B cell (primary cell): ENCODE measurements at regions not wholly inside any gene's neighbourhood (a gene's known extent, or its start where the extent isn't known, plus 50 kb on each side); places are given as distances from the start of the nearest gene placed in this dataset.
"Not testable (repeated sequence)": the region's sequence is repeated elsewhere in the genome, so short reads cannot be mapped to it uniquely, and the experiment has no call there.

Experiments used
- ATAC-seq: fragments of 200-7000 bp; cut with Tn5 transposase; one replicate; pipeline ENCODE4 v1.10.0; 2021; ENCODE audit warnings: low read depth, mild to moderate bottlenecking, moderate number of reproducible peaks, moderate library complexity
- CTCF ChIA-PET: fragments of 350-600 bp; sonication (Branson Sonifier 250); formaldehyde crosslinking; loops from one replicate; lab custom pipeline; 2021; ENCODE audit warnings: antibody characterized with exemption, inconsistent platforms; lab: Charles Lee
- POLR2A ChIA-PET: fragments of 350-600 bp; sonication (Branson Sonifier 250); formaldehyde crosslinking; loops from one replicate; lab custom pipeline; 2021; ENCODE audit warnings: antibody characterized with exemption; lab: Charles Lee
- DNase-seq: peaks from one replicate; pipeline ENCODE4 v3.0.0; 2013
- H2AFZ ChIP-seq: 2 replicates; pipeline ENCODE4 v1.6.1; 2012; ENCODE audit warnings: mild to moderate bottlenecking, low read depth, low read length; ENCODE audit not compliant: insufficient read depth, poor library complexity, severe bottlenecking
- H3K27ac ChIP-seq, 2 donors: 1 replicate in 1 of 2; 2 replicates in 1 of 2; pipeline ENCODE4 v1.5.1; 2012 to 2013; ENCODE audit warnings: low read length in 2 of 2, mild to moderate bottlenecking in 2 of 2, moderate library complexity in 1 of 2
- H3K27me3 ChIP-seq, 4 experiments: fragments of 200-600 bp in 1 of 4; sonication (generic) in 1 of 4; replicated peaks in 1 of 4; 1 replicate in 2 of 4; 2 replicates in 2 of 4; pipeline versions ENCODE4 v1.6.1 to v1.7.0; 2013 to 2016; ENCODE audit warnings: low read length in 3 of 4, mild to moderate bottlenecking in 2 of 4, mixed read lengths in 1 of 4, moderate library complexity in 1 of 4; ENCODE audit not compliant: insufficient read depth in 4 of 4, control insufficient read depth in 3 of 4; ENCODE audit errors: control extremely low read depth in 1 of 4
- H3K36me3 ChIP-seq, 2 experiments: replicated peaks in 1 of 2; 1 replicate in 1 of 2; 2 replicates in 1 of 2; pipeline versions ENCODE4 v1.6.1 to v1.7.1; 2013; ENCODE audit warnings: low read length in 1 of 2; ENCODE audit not compliant: insufficient read depth in 2 of 2, control insufficient read depth in 1 of 2; ENCODE audit errors: control extremely low read depth in 1 of 2, extremely low read depth in 1 of 2
- H3K4me1 ChIP-seq, 2 donors: fragments of 200-600 bp in 1 of 2; sonication (generic) in 1 of 2; 1 replicate in 1 of 2; 2 replicates in 1 of 2; pipeline versions ENCODE4 v1.5.1 to v1.6.1; 2013 to 2017; ENCODE audit warnings: low read length in 2 of 2; ENCODE audit not compliant: control insufficient read depth in 2 of 2, insufficient read depth in 2 of 2
- H3K4me2 ChIP-seq: replicated peaks from 2 replicates; pipeline ENCODE3; 2012; ENCODE audit warnings: mild to moderate bottlenecking, low read depth, low read length; ENCODE audit not compliant: poor library complexity, severe bottlenecking
- H3K4me3 ChIP-seq, 5 experiments: fragments of 200-600 bp in 1 of 5; sonication (generic) in 1 of 5; 1 replicate in 3 of 5; 2 replicates in 2 of 5; pipeline versions ENCODE4 v1.5.1 to v1.7.0; 2011 to 2016; ENCODE audit warnings: low read length in 4 of 5, mild to moderate bottlenecking in 4 of 5, low read depth in 2 of 5, control low read depth in 1 of 5, moderate library complexity in 1 of 5; ENCODE audit not compliant: insufficient read depth in 1 of 5; ENCODE audit errors: control extremely low read depth in 1 of 5, extremely low read depth in 1 of 5
- H3K79me2 ChIP-seq: fragments of 200-600 bp; sonication (generic); one replicate; pipeline ENCODE4 v1.6.0; 2016; ENCODE audit warnings: low read length; ENCODE audit not compliant: control insufficient read depth, insufficient read depth
- H3K9ac ChIP-seq: fragments of 200-600 bp; sonication (generic); 2 replicates; pipeline ENCODE4 v1.6.1; 2017; ENCODE audit warnings: mild to moderate bottlenecking, low read length, moderate library complexity
- H3K9me3 ChIP-seq, 3 donors: one replicate each; pipeline versions ENCODE4 v1.6.1 to v1.7.1; 2013; ENCODE audit warnings: low read length in 2 of 3; ENCODE audit not compliant: control insufficient read depth in 2 of 3, insufficient read depth in 1 of 3; ENCODE audit errors: control extremely low read depth in 1 of 3
- H4K20me1 ChIP-seq: 2 replicates; pipeline ENCODE4 v1.6.0; 2012; ENCODE audit warnings: mild to moderate bottlenecking, low read length; ENCODE audit not compliant: insufficient read depth, control insufficient read depth, poor library complexity, severe bottlenecking
- H3K27ac Mint-ChIP-seq: one replicate; pipeline ENCODE4 v1.8.0; 2021; ENCODE audit warnings: mixed read lengths
- H3K27me3 Mint-ChIP-seq: one replicate; pipeline ENCODE4 v1.8.0; 2021; ENCODE audit warnings: mixed read lengths
- H3K4me1 Mint-ChIP-seq: one replicate; pipeline ENCODE4 v1.8.0; 2021; ENCODE audit warnings: mixed read lengths
- H3K4me3 Mint-ChIP-seq: one replicate; pipeline ENCODE4 v1.8.0; 2021; ENCODE audit warnings: mixed read lengths
- H3K9me3 Mint-ChIP-seq: one replicate; pipeline ENCODE4 v1.8.0; 2022; ENCODE audit warnings: mixed read lengths; ENCODE audit not compliant: insufficient read depth
- EZH2 ChIP-seq: IDR thresholded peaks from 2 replicates; pipeline ENCODE4 v1.6.1; 2012; ENCODE audit warnings: borderline replicate concordance, low read depth, mild to moderate bottlenecking, moderate library complexity, low read length; ENCODE audit not compliant: insufficient read depth, poor library complexity, severe bottlenecking
- WGBS: methylation state at CpG from one replicate; pipeline ENCODE4 v1.1.5; 2013; ENCODE audit warnings: missing lambda C conversion rate; ENCODE audit not compliant: insufficient coverage; 5-methylcytosine and 5-hydroxymethylcytosine counted together
- intact Hi-C: fragments of 100-400 bp; cut with micrococcal nuclease; formaldehyde crosslinking; loops from one replicate; pipeline ENCODE4 v1.10.0; 2022
- TF ChIP-seq, protein P1 (sequence below): fragments of 200-600 bp; IDR thresholded peaks from one replicate; pipeline ENCODE4 v1.8.0; 2022; ENCODE audit warnings: antibody characterized with exemption, mild to moderate bottlenecking

DNA sequence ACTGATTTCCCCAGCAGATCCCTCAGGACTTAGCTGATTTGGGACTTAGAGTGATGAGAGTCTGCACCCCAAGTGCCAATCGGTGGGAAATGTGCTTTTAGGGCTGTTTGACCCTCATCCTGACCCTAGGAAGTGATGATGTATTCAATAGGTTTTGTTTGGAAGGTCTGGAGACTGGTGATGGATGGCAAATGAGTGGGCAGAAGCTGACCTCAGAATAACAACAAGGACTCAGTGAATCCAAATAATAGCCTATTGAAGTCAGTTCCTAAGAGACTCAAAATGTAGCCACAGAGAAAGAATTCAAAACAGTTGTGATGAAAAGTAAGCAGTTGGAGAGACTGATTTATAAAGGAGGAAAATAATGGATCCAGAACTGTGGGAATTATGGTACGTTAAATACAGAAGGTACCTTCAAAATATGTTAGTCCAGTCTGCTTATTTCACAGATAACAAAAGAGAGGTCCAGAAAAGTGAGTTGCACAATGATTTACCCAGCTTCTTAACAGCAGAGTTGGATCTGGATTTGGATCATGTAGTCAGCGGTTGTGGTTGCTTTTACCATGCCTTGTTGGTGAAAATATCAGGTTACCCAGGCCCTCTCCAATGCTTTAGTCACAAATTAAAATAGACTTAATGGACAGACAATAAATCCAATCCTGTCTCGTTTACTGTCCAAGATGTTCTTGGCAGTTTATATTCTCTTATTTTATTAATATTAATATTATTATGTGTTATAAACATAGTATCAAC, 123.0 kb upstream of the PTBP2 start:
- ChIA-PET CTCF (no interaction called here), POLR2A (no interaction called here)
- H4K20me1 ChIP-seq, result no peaks in the 10 kb centered on the region
- no peaks in the 10 kb centered on the region for H3K27me3 Mint-ChIP-seq
- no peaks in the 10 kb centered on the region for H3K9me3 ChIP-seq
- H3K36me3 ChIP-seq, result no peaks in the 10 kb centered on the region
- H3K9me3 Mint-ChIP-seq, result no peaks in the 10 kb centered on the region
- no peak overlapping the region for H3K4me2 ChIP-seq
- no peaks in the 10 kb centered on the region for H3K4me1 Mint-ChIP-seq
- no peaks in the 10 kb centered on the region for H3K4me1 ChIP-seq
- WGBS, result 33% methylated on average over 1 of the region's 4 CpGs
- no peak for ATAC-seq
- no peak overlapping the region for H3K27ac Mint-ChIP-seq
- no peak overlapping the region for H3K27ac ChIP-seq
- H2AFZ ChIP-seq, result no peak overlapping the region
- H3K4me3 ChIP-seq, result no peak overlapping the region
- no peaks in the 10 kb centered on the region for H3K27me3 ChIP-seq
- intact Hi-C loops, result no loop called here
- no peaks in the 10 kb centered on the region for H3K79me2 ChIP-seq
- H3K9ac ChIP-seq, result no peak overlapping the region
- no peak for DNase-seq
- TF ChIP-seq, protein P1, sequence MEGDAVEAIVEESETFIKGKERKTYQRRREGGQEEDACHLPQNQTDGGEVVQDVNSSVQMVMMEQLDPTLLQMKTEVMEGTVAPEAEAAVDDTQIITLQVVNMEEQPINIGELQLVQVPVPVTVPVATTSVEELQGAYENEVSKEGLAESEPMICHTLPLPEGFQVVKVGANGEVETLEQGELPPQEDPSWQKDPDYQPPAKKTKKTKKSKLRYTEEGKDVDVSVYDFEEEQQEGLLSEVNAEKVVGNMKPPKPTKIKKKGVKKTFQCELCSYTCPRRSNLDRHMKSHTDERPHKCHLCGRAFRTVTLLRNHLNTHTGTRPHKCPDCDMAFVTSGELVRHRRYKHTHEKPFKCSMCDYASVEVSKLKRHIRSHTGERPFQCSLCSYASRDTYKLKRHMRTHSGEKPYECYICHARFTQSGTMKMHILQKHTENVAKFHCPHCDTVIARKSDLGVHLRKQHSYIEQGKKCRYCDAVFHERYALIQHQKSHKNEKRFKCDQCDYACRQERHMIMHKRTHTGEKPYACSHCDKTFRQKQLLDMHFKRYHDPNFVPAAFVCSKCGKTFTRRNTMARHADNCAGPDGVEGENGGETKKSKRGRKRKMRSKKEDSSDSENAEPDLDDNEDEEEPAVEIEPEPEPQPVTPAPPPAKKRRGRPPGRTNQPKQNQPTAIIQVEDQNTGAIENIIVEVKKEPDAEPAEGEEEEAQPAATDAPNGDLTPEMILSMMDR, result no peak
- TF ChIP-seq EZH2, result no peak
- H3K4me3 Mint-ChIP-seq, result no peak overlapping the region

DNA sequence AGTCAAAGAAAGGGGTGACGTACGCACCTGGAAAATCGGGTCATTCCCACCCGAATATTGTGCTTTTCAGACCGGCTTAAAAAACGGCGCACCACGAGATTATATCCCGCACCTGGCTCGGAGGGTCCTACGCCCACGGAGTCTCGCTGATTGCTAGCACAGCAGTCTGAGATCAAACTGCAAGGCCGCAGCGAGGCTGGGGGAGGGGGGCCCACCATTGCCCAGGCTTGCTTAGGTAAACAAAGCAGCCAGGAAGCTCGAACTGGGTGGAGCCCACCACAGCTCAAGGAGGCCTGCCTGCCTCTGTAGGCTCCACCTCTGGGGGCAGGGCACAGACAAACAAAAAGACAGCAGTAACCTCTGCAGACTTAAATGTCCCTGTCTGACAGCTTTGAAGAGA, 117.0 kb upstream of the PTBP2 start:
- H3K27me3 Mint-ChIP-seq, CTCF ChIA-PET, H3K27ac ChIP-seq, H3K27me3 ChIP-seq, POLR2A ChIA-PET, H3K4me3 Mint-ChIP-seq, H3K4me2 ChIP-seq, H3K27ac Mint-ChIP-seq, H3K79me2 ChIP-seq, H3K9ac ChIP-seq, DNase-seq, H2AFZ ChIP-seq, H3K4me1 ChIP-seq, H3K4me1 Mint-ChIP-seq, H3K4me3 ChIP-seq, H3K36me3 ChIP-seq, H3K9me3 ChIP-seq, ATAC-seq, intact Hi-C loops, H3K9me3 Mint-ChIP-seq, H4K20me1 ChIP-seq: not testable (repeated sequence)
- 100% methylated on average over 4 of the region's 16 CpGs for WGBS

DNA sequence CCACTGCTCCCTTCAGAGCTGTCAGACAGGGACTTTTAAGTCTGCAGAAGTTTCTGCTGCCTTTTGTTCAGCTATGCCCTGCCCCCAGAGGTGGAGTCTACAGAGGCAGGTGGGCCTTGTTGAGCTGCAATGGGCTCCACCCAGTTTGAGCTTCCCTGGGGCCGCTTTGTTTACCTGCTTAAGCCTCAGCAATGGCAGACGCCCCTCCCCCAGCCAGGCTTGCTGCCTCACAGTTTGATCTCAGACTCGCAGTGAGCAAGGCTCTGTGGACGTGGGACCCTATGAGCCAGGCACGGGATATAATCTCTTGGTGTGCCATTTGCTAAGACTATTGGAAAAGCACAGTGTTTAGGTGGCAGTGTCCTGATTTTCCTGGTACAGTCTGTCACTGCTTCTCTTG, 104.2 kb upstream of the PTBP2 start:
- ATAC-seq, H3K9me3 Mint-ChIP-seq, H3K4me2 ChIP-seq, CTCF ChIA-PET, H3K27ac ChIP-seq, DNase-seq, H3K27ac Mint-ChIP-seq, H3K36me3 ChIP-seq, H3K9me3 ChIP-seq, POLR2A ChIA-PET, H3K9ac ChIP-seq, H2AFZ ChIP-seq, H3K27me3 Mint-ChIP-seq, H4K20me1 ChIP-seq, H3K4me1 Mint-ChIP-seq, H3K4me3 Mint-ChIP-seq, intact Hi-C loops, H3K4me3 ChIP-seq, H3K79me2 ChIP-seq, H3K27me3 ChIP-seq, H3K4me1 ChIP-seq: not testable (repeated sequence)
- 85% methylated on average over 5 of the region's 5 CpGs for WGBS
